ENCODE measurements at regions not wholly inside any gene's neighbourhood (a gene's known extent, or its start where the extent isn't known, plus 50 kb on each side); places are given as distances from the start of the nearest gene placed in this dataset.

GRCh38 chr13:80442609-80443008 is 101.7 kb upstream of the SPRY2 start:
- Histone ChIP-seq H3K4me1 (no peaks in the 10 kb centered on the region), H3K4me3 (no peak overlapping the region), H3K9me3 (no peaks in the 10 kb centered on the region), H3K36me3 (replicated peaks) (no peaks in the 10 kb centered on the region), H3K27me3 (ENCODE audit: low read depth) (no peaks in the 10 kb centered on the region)
- DNase-seq (ENCODE audit: low spot score in 2 of 2): no peak
- in situ Hi-C loops (cut with MboI; ENCODE audit: low sequenced_read_pairs): no loop called here

DNA sequence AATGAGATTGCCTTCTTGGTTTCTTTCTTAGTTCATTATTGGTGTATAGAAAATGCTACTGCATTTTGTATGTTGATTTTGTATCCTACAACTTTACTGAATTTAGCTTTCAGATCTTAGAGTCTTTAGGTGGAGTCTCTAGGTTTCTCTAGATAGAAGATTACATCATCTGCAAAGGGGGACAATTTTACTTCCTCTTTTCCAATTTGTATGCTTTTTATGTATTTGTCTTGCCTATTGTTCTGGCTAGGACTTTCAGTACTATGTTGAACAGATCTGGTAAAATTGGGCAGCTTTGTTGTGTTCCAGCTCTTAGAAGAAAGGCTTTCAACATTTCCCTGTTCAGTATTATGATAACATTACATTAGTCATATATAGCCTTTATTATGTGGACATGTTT is 101.0 kb upstream of the SPRY2 start:
- DNase-seq (ENCODE audit: low spot score in 2 of 2): no peak
- Histone ChIP-seq H3K36me3 (replicated peaks) (no peaks in the 10 kb centered on the region), H3K4me3 (no peak overlapping the region), H3K4me1 (no peaks in the 10 kb centered on the region), H3K27me3 (ENCODE audit: low read depth) (no peaks in the 10 kb centered on the region), H3K9me3 (no peaks in the 10 kb centered on the region)
- in situ Hi-C loops (cut with MboI; ENCODE audit: low sequenced_read_pairs): no loop called here

GRCh38 chr13:80438521-80438920 is 97.6 kb upstream of the SPRY2 start:
- Histone ChIP-seq H3K4me3 (no peak overlapping the region), H3K27me3 (ENCODE audit: low read depth) (no peaks in the 10 kb centered on the region), H3K4me1 (no peaks in the 10 kb centered on the region), H3K36me3 (replicated peaks) (no peaks in the 10 kb centered on the region), H3K9me3 (no peaks in the 10 kb centered on the region)
- in situ Hi-C loops (cut with MboI; ENCODE audit: low sequenced_read_pairs): no loop called here
- DNase-seq (ENCODE audit: low spot score in 2 of 2): no peak

DNA sequence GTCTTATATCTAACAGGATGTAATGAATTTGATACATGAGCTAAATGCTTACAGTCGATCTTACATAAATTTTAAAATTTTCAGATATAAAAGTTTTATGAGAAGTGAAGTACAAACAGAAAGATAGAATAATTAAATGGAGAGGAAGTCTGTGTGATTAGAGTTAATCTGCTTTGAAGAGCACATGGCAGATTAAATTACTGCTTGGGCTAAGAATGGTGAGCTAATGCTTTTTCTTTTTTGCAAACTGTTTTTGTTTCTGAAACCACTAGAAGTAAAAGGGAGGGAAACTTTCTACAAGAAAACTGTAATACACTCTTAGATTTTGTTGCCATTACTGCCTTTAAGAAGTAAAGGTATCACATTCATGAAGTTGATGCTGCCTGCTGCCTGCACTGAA is 96.3 kb upstream of the SPRY2 start:
- Histone ChIP-seq H3K36me3 (replicated peaks) (no peaks in the 10 kb centered on the region), H3K4me1 (no peaks in the 10 kb centered on the region), H3K9me3 (no peaks in the 10 kb centered on the region), H3K27me3 (ENCODE audit: low read depth) (no peaks in the 10 kb centered on the region), H3K4me3 (no peak overlapping the region)
- in situ Hi-C loops (cut with MboI; ENCODE audit: low sequenced_read_pairs): no loop called here
- no peak for DNase-seq (ENCODE audit: low spot score in 2 of 2)

DNA sequence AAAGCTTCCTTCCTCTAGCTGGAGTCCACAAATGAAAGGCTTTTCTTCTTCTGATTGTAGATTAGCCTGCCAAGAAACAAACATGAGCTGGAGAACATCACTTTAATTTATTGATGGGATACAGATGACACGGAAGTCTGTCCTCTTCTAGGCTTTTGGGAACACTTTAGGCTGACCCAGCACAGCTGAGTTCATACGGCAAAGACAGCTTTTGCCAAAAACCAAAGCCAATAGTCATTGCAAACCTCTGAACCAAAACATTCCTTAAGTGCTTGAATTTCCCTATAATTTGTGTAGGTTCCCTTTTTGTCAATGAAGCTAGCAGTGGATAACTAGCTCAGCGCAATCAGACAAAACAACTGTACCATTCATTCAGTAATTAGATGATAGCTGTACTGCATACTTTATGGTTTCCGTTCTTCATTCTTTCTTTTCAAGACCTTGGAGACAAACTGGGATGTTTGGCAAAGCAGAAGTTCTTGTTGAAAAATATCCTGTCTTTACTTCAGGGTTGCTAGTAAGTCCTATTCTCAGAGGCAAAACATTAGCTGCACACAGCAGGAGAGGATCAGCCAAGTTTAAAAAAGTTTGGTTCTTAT is 95.7 kb upstream of the SPRY2 start:
- in situ Hi-C loops (cut with MboI; ENCODE audit: low sequenced_read_pairs): no loop called here
- no peaks in the 10 kb centered on the region for H3K4me1 ChIP-seq
- H3K9me3 ChIP-seq: no peaks in the 10 kb centered on the region
- no peaks in the 10 kb centered on the region for H3K27me3 ChIP-seq (ENCODE audit: low read depth)
- no peaks in the 10 kb centered on the region for H3K36me3 ChIP-seq (replicated peaks)
- no peak for DNase-seq (ENCODE audit: low spot score in 2 of 2)
- no peak overlapping the region for H3K4me3 ChIP-seq

- H3K36me3 ChIP-seq (replicated peaks): no peaks in the 10 kb centered on the region
- no peaks in the 10 kb centered on the region for H3K27me3 ChIP-seq (ENCODE audit: low read depth)
- no peak for DNase-seq (ENCODE audit: low spot score in 2 of 2)
- no peaks in the 10 kb centered on the region for H3K9me3 ChIP-seq
- no peak overlapping the region for H3K4me3 ChIP-seq
- in situ Hi-C loops (cut with MboI; ENCODE audit: low sequenced_read_pairs): no loop called here
- H3K4me1 ChIP-seq: no peaks in the 10 kb centered on the region
Measured at GRCh38 chr13:80430561-80430960, 89.6 kb upstream of the SPRY2 start.

DNA sequence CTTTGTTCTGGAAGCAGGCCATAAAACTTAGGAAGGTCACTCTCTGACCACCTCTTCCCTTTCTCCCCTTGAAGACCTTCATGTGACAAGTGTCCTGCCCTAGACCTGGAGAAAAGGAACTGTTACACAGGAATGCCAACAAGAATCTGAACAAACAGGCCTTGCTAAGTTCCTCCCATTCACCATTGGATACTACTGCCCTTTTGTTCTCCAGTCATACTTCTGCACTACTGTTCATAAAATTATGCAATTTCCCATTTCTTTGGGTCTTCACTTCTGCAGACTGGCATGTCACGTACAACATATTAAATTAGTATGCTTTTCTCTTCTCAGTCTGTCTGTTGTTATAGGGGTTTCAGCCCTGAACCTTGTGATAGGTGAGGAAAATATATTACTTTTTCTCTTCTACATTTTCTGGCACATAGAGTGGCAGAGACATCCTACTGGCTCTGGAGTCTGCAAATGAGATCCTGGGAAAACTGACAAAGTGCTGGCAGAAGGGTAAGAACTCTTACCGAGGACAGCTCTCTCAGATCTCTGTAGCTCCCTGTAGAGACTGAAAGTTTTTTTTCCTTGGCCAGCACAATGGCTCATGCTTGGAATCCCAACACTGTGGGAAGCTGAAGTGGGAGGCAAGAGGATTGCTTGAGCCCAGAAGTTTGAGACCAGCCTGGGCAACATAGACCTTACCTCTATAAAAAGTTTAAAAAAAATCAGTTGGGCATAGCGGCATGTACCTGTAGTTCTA is 87.6 kb upstream of the SPRY2 start:
- Histone ChIP-seq H3K4me3 (no peak overlapping the region), H3K9me3 (peaks cover 4% of the 10 kb centered on the region; the same call in 1 of the 2 replicates), H3K4me1 (no peaks in the 10 kb centered on the region), H3K36me3 (replicated peaks) (no peaks in the 10 kb centered on the region), H3K27me3 (ENCODE audit: low read depth) (no peaks in the 10 kb centered on the region)
- DNase-seq (ENCODE audit: low spot score in 2 of 2): no peak
- in situ Hi-C loops (cut with MboI; ENCODE audit: low sequenced_read_pairs): no loop called here

- Histone ChIP-seq H3K9me3 (peaks cover 4% of the 10 kb centered on the region; the same call in 1 of the 2 replicates), H3K4me1 (no peaks in the 10 kb centered on the region), H3K36me3 (replicated peaks) (no peaks in the 10 kb centered on the region), H3K4me3 (no peak overlapping the region), H3K27me3 (ENCODE audit: low read depth) (no peaks in the 10 kb centered on the region)
- in situ Hi-C loops (cut with MboI; ENCODE audit: low sequenced_read_pairs): no loop called here
- no peak for DNase-seq (ENCODE audit: low spot score in 2 of 2)
Measured at GRCh38 chr13:80419416-80419815, 78.5 kb upstream of the SPRY2 start.

DNA sequence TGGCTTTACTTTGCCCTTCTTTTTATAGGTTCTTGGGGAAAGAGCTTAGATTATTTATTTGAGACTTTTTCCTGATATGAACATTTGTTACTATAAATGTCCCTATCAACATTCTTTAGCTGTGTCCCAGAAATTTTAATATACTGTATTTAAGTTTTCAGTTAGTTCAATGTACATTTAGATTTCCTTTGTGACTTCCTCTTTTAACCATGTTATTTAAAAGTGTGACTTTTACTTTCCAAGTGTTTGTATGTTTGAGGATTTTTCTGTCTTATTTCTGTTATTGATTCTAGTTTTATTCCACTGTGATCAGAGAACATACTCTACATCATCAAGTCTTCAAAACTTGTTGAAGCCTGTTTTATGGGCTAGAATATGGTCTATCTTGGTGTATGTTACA is 72.7 kb upstream of the SPRY2 start:
- Histone ChIP-seq H3K9me3 (no peaks in the 10 kb centered on the region), H3K4me1 (no peaks in the 10 kb centered on the region), H3K27me3 (ENCODE audit: low read depth) (no peaks in the 10 kb centered on the region), H3K36me3 (replicated peaks) (no peaks in the 10 kb centered on the region), H3K4me3 (no peak overlapping the region)
- no peak for DNase-seq (ENCODE audit: low spot score in 2 of 2)
- in situ Hi-C loops (cut with MboI; ENCODE audit: low sequenced_read_pairs): no loop called here

GRCh38 chr13:80408270-80408669 is 67.3 kb upstream of the SPRY2 start:
- in situ Hi-C loops (cut with MboI; ENCODE audit: low sequenced_read_pairs): no loop called here
- no peaks in the 10 kb centered on the region for H3K4me1 ChIP-seq
- no peak overlapping the region for H3K4me3 ChIP-seq
- H3K27me3 ChIP-seq (ENCODE audit: low read depth): no peaks in the 10 kb centered on the region
- peak in 1 of 2 experiments; percentile 34 for DNase-seq (ENCODE audit: low spot score in 2 of 2)
- H3K9me3 ChIP-seq: no peaks in the 10 kb centered on the region
- no peaks in the 10 kb centered on the region for H3K36me3 ChIP-seq (replicated peaks)

GRCh38 chr13:80400865-80401426 is 60.0 kb upstream of the SPRY2 start:
- no peaks in the 10 kb centered on the region for H3K4me1 ChIP-seq

DNA sequence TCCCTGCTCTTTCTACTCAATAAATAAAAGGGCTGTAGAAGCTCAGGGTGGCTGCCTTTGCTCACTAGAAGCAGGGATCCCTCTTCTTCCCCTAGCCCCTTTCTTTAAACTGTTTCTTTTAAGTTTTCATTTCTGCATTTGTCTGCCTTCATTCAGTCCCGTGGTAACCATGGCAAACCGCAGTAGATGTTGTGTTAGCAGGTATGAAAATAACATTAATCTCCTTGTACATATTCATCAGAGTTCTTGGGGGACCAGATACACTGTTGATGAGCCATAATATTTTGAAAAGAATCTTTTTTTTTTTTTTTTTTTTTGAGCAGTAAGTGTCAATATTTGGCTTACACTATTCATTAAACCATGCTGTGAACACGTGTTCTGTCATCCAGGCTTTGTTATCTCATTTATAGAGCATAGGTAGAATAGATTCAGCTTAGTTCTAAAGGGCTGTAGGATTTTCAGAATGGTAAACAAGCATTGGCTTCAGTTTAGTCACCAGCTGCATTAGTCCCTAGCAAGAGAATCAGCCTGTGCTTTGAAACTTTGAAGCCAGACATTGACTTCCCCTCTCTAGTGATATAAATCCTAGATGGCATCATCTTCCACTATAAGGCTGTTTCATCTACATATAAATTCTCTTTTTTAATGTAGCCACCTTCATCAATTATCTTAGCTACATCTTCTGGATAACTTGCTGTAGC is 59.4 kb upstream of the SPRY2 start:
- Histone ChIP-seq H3K27me3 (ENCODE audit: low read depth) (no peaks in the 10 kb centered on the region), H3K9me3 (no peaks in the 10 kb centered on the region), H3K4me1 (no peaks in the 10 kb centered on the region), H3K36me3 (replicated peaks) (no peaks in the 10 kb centered on the region), H3K4me3 (no peak overlapping the region)
- in situ Hi-C loops (cut with MboI; ENCODE audit: low sequenced_read_pairs): no loop called here
- no peak for DNase-seq (ENCODE audit: low spot score in 2 of 2)

More at GRCh38 chr13:80400865-80401426, 60.0 kb upstream of the SPRY2 start:
- in situ Hi-C loops (cut with MboI; ENCODE audit: low sequenced_read_pairs): no loop called here
- Histone ChIP-seq H3K4me3 (no peak overlapping the region), H3K9me3 (no peaks in the 10 kb centered on the region), H3K36me3 (replicated peaks) (no peaks in the 10 kb centered on the region), H3K27me3 (ENCODE audit: low read depth) (no peaks in the 10 kb centered on the region)
- no peak for DNase-seq (ENCODE audit: low spot score in 2 of 2)

- no peaks in the 10 kb centered on the region for H3K9me3 ChIP-seq
- no peaks in the 10 kb centered on the region for H3K4me1 ChIP-seq
- in situ Hi-C loops (cut with MboI; ENCODE audit: low sequenced_read_pairs): no loop called here
- no peaks in the 10 kb centered on the region for H3K27me3 ChIP-seq (ENCODE audit: low read depth)
- DNase-seq (ENCODE audit: low spot score in 2 of 2): no peak
- H3K36me3 ChIP-seq (replicated peaks): no peaks in the 10 kb centered on the region
- H3K4me3 ChIP-seq: no peak overlapping the region
Measured at GRCh38 chr13:80399340-80400163, 58.6 kb upstream of the SPRY2 start.

All from HAP-1 (cell line).